Kidney (tissue), 13 donors: ENCODE measurements at regions not wholly inside any gene's neighbourhood (a gene's known extent, or its start where the extent isn't known, plus 50 kb on each side); places are given as distances from the start of the nearest gene placed in this dataset.

ENCODE experiments used
- DNase-seq, 5 donors: peaks; one replicate each; pipeline ENCODE4 v3.0.0-alpha.2; 2013 to 2020
- FAIRE-seq: peaks from 2 replicates; lab custom pipeline; 2012; peaks lifted over from hg19 to GRCh38; lab: Jason Lieb, UNC
- H3K27ac ChIP-seq, 2 donors: one replicate each; pipeline ENCODE4 v1.7.0; 2013; ENCODE audit warnings: low read depth in 2 of 2, low read length in 2 of 2, inconsistent platforms in 1 of 2
- H3K27me3 ChIP-seq: one replicate; pipeline ENCODE4 v1.7.1; 2013; ENCODE audit warnings: low read length, inconsistent platforms; ENCODE audit not compliant: control insufficient read depth, insufficient read depth
- H3K36me3 ChIP-seq, 3 donors: one replicate each; pipeline versions ENCODE4 v1.7.0 to v1.7.1; 2013; ENCODE audit warnings: low read length in 3 of 3, control low read depth in 1 of 3, inconsistent platforms in 1 of 3; ENCODE audit not compliant: insufficient read depth in 3 of 3, control insufficient read depth in 2 of 3
- H3K4me1 ChIP-seq, 3 donors: one replicate each; pipeline versions ENCODE4 v1.7.0 to v1.7.1; 2013; ENCODE audit warnings: low read length in 3 of 3, inconsistent platforms in 1 of 3, low read depth in 1 of 3; ENCODE audit not compliant: control insufficient read depth in 2 of 3, insufficient read depth in 2 of 3
- H3K4me3 ChIP-seq, 3 donors: one replicate each; pipeline versions ENCODE4 v1.7.0 to v1.8.1; 2013; ENCODE audit warnings: low read length in 3 of 3, control low read depth in 1 of 3, inconsistent platforms in 1 of 3
- H3K9ac ChIP-seq, 3 donors: one replicate each; pipeline versions ENCODE4 v1.7.0 to v1.7.1; 2013; ENCODE audit warnings: low read length in 3 of 3, control low read depth in 1 of 3, inconsistent platforms in 1 of 3
- H3K9me3 ChIP-seq, 3 donors: one replicate each; pipeline versions ENCODE4 v1.7.0 to v1.7.1; 2013; ENCODE audit warnings: low read length in 3 of 3, control low read depth in 1 of 3, inconsistent platforms in 1 of 3; ENCODE audit not compliant: control insufficient read depth in 2 of 3, insufficient read depth in 1 of 3
- CTCF ChIP-seq: IDR thresholded peaks from 3 replicates; pipeline ENCODE4 v1.5.1; 2012; ENCODE audit warnings: mild to moderate bottlenecking, moderate library complexity, borderline replicate concordance; ENCODE audit not compliant: insufficient read depth; ENCODE audit errors: extremely low read depth
- intact Hi-C: fragments of 100-400 bp; cut with DNase I; formaldehyde crosslinking; loops from one replicate; pipeline ENCODE4 v1.11.1; 2022
- donor health status: control.
- donor health status: control.
- donor health status: control.
- donor health status: control.
- donor health status: control.
- donor health status: DM: yes; HTN: yes; CAD: no.
- donor health status: Normal renal cell carcinoma (clear cell type).

GRCh38 chr19:28990522-28990921 lies 222.4 kb downstream of the UQCRFS1 start:
- Histone ChIP-seq H3K27ac (peak overlapping the region in 1 of 2 donors; percentile 43), H3K27me3 (no peaks in the 10 kb centered on the region), H3K4me3 (no peak overlapping the region), H3K9me3 (peaks cover 0 to 7% (median 0%) of the 10 kb centered on the region in 3 donors), H3K9ac (no peak overlapping the region), H3K4me1 (peaks cover 0 to 7% (median 0%) of the 10 kb centered on the region in 3 donors), H3K36me3 (no peaks in the 10 kb centered on the region)
- DNase-seq = peak in 4 of 5 donors; percentile 88 to 91 (median 89)
- no peak for FAIRE-seq
- TF ChIP-seq CTCF = no peak
- intact Hi-C loops = no loop called here

- TF ChIP-seq CTCF = no peak
- Histone ChIP-seq H3K9me3 (peaks cover 0 to 7% (median 0%) of the 10 kb centered on the region in 3 donors), H3K9ac (no peak overlapping the region), H3K4me3 (no peak overlapping the region), H3K27ac (no peak overlapping the region), H3K27me3 (no peaks in the 10 kb centered on the region), H3K36me3 (no peaks in the 10 kb centered on the region), H3K4me1 (peaks cover 0 to 7% (median 0%) of the 10 kb centered on the region in 3 donors)
- FAIRE-seq (no peak), DNase-seq (no peak)
- intact Hi-C loops = no loop called here
Observed at GRCh38 chr19:28989739-28990138, 223.2 kb downstream of the UQCRFS1 start.

- peaks cover 0 to 4% (median 0%) of the 10 kb centered on the region in 3 donors for H3K9me3 ChIP-seq
- intact Hi-C loops = no loop called here
- TF ChIP-seq CTCF = no peak
- H3K9ac ChIP-seq = no peak overlapping the region
- H3K27ac ChIP-seq = no peak overlapping the region
- H3K27me3 ChIP-seq = no peaks in the 10 kb centered on the region
- no peaks in the 10 kb centered on the region for H3K36me3 ChIP-seq
- DNase-seq (no peak), FAIRE-seq (no peak)
- no peak overlapping the region for H3K4me3 ChIP-seq
- peaks cover 0 to 7% (median 0%) of the 10 kb centered on the region in 3 donors for H3K4me1 ChIP-seq
Observed at GRCh38 chr19:28988066-28988465, 224.9 kb downstream of the UQCRFS1 start.

- Histone ChIP-seq H3K9me3 (no peaks in the 10 kb centered on the region), H3K4me3 (no peak overlapping the region), H3K27ac (no peak overlapping the region), H3K27me3 (no peaks in the 10 kb centered on the region), H3K4me1 (peaks cover 0 to 7% (median 0%) of the 10 kb centered on the region in 3 donors), H3K9ac (no peak overlapping the region), H3K36me3 (no peaks in the 10 kb centered on the region)
- intact Hi-C loops = no loop called here
- DNase-seq (no peak), FAIRE-seq (no peak)
- no peak for TF ChIP-seq CTCF
Observed at GRCh38 chr19:28987177-28987576, 225.8 kb downstream of the UQCRFS1 start.
